ENCODE measurements at regions not wholly inside any gene's neighbourhood (a gene's known extent, or its start where the extent isn't known, plus 50 kb on each side); places are given as distances from the start of the nearest gene placed in this dataset.

GRCh38 chr14:48786498-48786897 is 799.7 kb downstream of the RPS29 start:
- TF ChIP-seq, protein P1, sequence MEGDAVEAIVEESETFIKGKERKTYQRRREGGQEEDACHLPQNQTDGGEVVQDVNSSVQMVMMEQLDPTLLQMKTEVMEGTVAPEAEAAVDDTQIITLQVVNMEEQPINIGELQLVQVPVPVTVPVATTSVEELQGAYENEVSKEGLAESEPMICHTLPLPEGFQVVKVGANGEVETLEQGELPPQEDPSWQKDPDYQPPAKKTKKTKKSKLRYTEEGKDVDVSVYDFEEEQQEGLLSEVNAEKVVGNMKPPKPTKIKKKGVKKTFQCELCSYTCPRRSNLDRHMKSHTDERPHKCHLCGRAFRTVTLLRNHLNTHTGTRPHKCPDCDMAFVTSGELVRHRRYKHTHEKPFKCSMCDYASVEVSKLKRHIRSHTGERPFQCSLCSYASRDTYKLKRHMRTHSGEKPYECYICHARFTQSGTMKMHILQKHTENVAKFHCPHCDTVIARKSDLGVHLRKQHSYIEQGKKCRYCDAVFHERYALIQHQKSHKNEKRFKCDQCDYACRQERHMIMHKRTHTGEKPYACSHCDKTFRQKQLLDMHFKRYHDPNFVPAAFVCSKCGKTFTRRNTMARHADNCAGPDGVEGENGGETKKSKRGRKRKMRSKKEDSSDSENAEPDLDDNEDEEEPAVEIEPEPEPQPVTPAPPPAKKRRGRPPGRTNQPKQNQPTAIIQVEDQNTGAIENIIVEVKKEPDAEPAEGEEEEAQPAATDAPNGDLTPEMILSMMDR (IDR thresholded peaks at IDR 0.05 in 4 of 5, conservative IDR thresholded peaks at IDR 0.05 in 1 of 5), result no peak
- no peak for TF ChIP-seq POLR2A (IDR thresholded peaks at IDR 0.05)

Data from gastrocnemius medialis (tissue), 4 donors.